ENCODE measurements at regions not wholly inside any gene's neighbourhood (a gene's known extent, or its start where the extent isn't known, plus 50 kb on each side); places are given as distances from the start of the nearest gene placed in this dataset.
A peak's percentile ranks its signal among the peaks of the same experiment; 100 is the strongest.

DNA sequence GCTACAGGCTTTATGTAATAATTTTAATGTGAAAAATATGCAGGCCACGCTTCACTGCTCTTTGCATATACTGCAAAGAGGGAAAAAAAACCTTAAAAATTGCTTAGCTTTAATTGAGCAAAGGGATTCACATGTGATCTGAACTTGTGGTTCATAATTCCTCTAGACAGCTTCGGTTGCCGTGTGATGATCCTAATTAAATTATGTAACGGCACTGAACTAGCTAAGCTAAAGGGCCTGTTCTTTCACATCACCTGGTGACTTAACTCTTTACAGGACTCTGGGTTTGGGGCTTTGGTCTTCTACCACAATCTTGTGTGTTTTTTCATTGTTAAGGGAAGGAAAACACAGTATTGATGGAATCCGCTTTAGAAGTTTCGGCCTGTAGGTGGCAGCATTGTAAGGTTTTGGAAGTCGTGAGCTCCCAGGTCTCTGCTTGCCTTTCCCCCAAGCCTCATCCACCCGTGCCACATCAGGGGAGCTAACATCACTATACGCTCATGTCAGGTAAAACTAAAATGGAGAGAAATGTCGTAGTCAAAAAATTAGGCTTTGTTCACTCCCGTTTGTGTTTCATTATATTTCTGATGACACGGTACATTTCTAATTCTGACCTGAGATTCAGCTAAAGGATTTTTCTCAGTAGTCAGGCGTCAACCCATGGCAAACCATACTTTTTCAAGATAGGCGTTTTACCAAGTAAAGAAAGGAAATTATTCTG lies 205.6 kb upstream of the DPH6 start:
- TF ChIP-seq, protein P1, sequence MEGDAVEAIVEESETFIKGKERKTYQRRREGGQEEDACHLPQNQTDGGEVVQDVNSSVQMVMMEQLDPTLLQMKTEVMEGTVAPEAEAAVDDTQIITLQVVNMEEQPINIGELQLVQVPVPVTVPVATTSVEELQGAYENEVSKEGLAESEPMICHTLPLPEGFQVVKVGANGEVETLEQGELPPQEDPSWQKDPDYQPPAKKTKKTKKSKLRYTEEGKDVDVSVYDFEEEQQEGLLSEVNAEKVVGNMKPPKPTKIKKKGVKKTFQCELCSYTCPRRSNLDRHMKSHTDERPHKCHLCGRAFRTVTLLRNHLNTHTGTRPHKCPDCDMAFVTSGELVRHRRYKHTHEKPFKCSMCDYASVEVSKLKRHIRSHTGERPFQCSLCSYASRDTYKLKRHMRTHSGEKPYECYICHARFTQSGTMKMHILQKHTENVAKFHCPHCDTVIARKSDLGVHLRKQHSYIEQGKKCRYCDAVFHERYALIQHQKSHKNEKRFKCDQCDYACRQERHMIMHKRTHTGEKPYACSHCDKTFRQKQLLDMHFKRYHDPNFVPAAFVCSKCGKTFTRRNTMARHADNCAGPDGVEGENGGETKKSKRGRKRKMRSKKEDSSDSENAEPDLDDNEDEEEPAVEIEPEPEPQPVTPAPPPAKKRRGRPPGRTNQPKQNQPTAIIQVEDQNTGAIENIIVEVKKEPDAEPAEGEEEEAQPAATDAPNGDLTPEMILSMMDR (IDR thresholded peaks at IDR 0.05), result peak; percentile 61 to 70 (median 63)
- no peak for TF ChIP-seq POLR2A (IDR thresholded peaks at IDR 0.05)

Data from tibial nerve (tissue), 3 donors.